HK-2 (cell line): ENCODE measurements at regions not wholly inside any gene's neighbourhood (a gene's known extent, or its start where the extent isn't known, plus 50 kb on each side); places are given as distances from the start of the nearest gene placed in this dataset.

Source experiments
- DNase-seq: peaks from one replicate; pipeline ENCODE4 v3.0.0-alpha.2; 2018; ENCODE audit not compliant: unreplicated experiment

- DNase-seq = no peak
These were observed 150.2 kb upstream of the CBLB start for GRCh38 chr3:106018929-106019550.

GRCh38 chr3:106022913-106023312, 154.1 kb upstream of the CBLB start:
- DNase-seq = no peak

- no peak for DNase-seq
These were observed 156.4 kb upstream of the CBLB start for GRCh38 chr3:106025151-106025722.

DNA sequence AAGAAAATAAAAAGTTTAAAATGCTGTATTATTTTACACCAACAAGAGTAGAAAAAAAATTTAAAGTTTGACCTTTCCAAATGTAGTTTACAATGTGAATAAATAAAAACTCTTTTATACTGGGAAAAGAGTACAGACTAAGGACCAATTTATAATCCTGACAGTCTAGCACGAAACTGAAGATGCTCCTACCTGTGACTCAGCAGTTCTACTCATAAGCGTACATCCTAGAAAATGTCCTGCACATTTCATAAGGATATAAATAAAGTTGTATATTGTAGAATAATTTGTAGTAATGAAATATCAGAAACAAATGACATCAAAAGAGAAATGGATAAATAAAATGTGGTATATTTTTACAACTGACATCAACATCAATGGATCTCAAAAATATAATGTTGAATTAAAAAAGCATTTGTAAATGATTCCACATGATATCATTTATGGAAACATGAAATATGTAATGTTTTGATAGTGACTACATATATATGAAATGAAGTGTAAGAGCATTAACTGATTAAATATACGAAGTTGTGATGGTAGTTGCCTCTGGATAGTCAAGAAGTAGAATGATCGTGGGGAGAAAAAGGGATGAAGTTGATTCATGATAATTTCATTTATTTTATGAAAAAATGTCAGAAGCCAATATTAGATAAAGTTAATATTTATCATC, 161.3 kb upstream of the CBLB start:
- DNase-seq = no peak

DNA sequence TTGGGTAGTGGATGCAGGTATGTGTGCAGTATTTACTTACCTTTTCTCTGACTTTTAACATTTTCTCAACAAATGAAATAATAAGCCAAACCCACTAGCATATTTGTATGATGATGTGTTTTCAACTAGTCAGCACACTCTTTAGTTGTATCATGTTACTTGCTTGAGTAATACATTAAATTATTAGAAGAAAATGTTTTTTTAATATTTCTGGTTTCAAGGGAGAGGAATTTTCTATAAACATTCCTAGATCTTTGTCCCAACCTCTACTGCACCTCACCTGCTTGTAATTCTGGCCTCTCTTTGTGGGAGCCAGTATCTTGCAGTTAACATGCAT, 161.8 kb upstream of the CBLB start:
- DNase-seq = no peak

- no peak for DNase-seq
These were observed 163.7 kb upstream of the CBLB start for GRCh38 chr3:106032479-106032878.

DNA sequence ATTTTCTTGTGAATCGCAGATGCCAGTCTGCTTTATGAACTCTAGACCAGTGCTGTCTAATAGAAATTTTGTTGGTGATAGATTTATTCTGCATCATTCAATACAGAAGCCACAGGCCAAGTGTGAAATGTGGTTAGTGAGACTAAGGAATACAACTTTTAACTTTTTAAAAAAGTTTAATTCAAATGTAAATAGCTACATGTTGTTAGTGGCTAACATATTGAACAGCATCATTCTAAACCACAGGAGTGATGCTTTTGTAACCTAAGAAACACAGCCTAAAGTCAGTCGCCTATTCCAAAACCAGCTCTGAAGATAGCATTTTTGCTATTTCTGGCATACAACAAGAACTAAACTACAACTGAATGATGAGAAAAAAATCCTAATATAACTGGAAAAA, 164.8 kb upstream of the CBLB start:
- no peak for DNase-seq

GRCh38 chr3:106034313-106034712, 165.5 kb upstream of the CBLB start:
- no peak for DNase-seq

GRCh38 chr3:106035619-106036018, 166.8 kb upstream of the CBLB start:
- no peak for DNase-seq

DNA sequence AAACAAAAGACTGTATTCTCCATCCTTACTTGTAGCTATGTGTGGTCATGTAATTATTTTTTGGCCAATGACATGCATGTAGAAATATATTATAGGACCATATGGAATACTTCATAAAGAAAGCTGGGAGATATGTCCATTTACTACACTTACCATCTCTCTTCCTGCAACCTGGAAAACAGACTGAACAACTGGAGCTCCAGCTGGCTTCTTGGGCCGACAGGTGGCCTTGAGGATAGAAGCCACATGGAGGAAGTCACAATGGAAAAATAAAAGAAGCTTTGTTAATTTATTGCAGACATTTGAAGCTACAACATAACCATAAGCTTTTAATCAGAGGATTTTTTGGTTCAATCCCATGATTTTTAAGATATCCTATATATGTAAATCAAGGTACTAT, 167.9 kb upstream of the CBLB start:
- no peak for DNase-seq

DNA sequence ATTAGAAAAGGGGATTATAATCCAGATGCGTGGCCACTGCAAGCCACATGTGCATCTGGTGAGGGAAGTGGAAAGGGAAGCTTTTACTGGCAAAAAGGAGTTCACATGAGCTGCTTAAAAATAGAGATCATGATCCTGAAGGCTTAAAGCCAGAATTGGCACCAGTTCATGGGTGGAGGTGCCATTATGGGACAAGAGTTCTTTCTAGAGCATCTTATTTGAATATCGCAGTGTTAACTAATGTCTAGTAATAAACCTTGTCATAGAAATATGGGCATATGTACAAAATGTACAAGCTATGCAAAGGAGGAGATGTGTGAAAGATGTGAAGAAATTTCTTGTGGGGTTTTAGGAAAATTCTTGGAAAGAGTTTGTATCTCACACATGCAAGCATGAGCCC, 178.4 kb upstream of the CBLB start:
- DNase-seq = no peak

GRCh38 chr3:106048946-106049481, 180.2 kb upstream of the CBLB start:
- no peak for DNase-seq

DNA sequence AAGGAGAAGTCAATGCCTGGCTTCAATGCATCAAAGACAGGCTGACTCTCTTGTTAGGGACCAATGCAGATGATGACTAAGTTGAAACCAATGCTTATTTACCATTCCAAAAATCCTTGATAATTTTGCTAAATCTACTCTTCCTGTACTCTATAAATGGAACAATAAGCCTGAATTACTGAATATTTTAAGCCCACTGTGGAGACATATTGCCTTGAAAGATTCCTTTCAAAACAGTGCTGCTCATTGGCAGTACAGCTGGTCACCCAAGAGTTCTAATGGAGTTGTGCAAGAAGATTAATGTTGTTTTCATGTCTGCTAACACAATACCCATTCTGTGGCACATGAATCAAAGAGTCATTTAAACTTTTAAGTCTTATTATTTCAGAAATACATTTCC, 181.0 kb upstream of the CBLB start:
- DNase-seq = no peak

- DNase-seq = no peak
These were observed 188.1 kb upstream of the CBLB start for GRCh38 chr3:106056931-106057330.

- DNase-seq = no peak
These were observed 189.7 kb upstream of the CBLB start for GRCh38 chr3:106058475-106058874.

- DNase-seq = no peak
These were observed 191.2 kb upstream of the CBLB start for GRCh38 chr3:106059953-106060517.

DNA sequence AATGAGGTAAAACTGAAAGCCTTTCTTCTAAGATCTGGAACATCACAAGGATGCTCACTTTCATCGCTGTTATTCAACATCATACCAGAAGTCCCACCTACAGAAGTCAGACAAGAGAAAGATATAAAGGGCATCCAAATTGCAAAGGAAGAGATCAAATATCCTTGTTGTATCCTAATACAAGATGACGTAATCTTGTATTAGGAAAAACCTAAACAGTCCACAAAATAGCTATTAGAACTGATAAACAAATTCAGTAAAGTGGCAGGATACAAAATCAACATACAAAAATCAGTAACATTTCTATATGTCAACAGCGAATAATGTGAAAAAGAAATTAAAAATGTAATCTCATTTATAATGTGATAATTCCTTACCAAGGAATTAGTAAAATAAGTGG, 195.1 kb upstream of the CBLB start:
- DNase-seq = no peak

DNA sequence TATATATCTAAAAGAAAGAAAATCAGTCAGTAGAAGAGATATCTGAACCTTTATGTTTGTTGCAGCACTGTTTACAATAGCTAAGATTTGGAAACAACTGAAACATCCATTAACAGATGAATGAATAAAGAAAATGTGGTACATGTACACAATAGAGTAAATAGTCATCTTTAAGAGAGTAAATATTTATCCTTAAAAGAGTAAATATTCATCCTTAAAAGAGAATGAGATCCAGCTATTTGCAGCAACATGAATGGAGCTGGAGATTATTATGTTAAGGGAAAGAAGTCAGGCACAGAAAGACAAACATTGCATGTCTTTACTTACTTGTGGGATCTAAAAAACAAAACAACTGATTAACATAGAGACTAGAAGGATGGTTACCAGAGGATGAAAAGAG, 197.0 kb upstream of the CBLB start:
- DNase-seq = no peak

- no peak for DNase-seq
These were observed 198.9 kb upstream of the CBLB start for GRCh38 chr3:106067711-106068110.

GRCh38 chr3:106068381-106068780, 199.6 kb upstream of the CBLB start:
- no peak for DNase-seq

DNA sequence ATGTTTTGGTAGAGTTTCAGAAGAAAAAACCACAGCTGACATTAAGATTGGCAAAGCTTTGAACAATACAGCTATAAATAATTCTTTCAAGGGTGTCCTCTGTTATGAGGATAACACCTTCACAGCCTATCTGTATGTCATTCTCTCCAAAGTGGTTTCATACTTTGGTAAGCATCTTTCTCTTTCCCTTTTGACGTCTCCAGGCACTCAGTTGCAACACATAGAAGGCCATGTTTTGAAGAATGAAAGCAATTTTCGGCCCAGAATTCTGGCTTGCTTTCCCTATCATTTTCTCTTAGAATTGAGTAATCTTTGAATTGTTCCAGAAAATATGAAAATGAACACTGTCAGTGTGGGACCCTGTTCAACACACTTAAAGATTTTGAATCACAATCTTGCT, 200.0 kb upstream of the CBLB start:
- DNase-seq = no peak

- no peak for DNase-seq
These were observed 201.4 kb upstream of the CBLB start for GRCh38 chr3:106070187-106070586.

- DNase-seq = no peak
These were observed 202.5 kb upstream of the CBLB start for GRCh38 chr3:106071306-106071705.
